Mesothelial cell of epicardium (in vitro differentiated cells): ENCODE measurements at regions not wholly inside any gene's neighbourhood (a gene's known extent, or its start where the extent isn't known, plus 50 kb on each side); places are given as distances from the start of the nearest gene placed in this dataset.

ENCODE experiments used
- DNase-seq, 2 experiments: peaks; one replicate each; pipeline ENCODE4 v3.0.0; 2021; ENCODE audit warnings: low spot score in 2 of 2; ENCODE audit not compliant: unreplicated experiment in 2 of 2
- H3K27ac Mint-ChIP-seq: 2 replicates; pipeline ENCODE4 v1.8.0; 2021; ENCODE audit warnings: mixed read lengths
- H3K27me3 Mint-ChIP-seq: 2 replicates; pipeline ENCODE4 v1.8.0; 2021; ENCODE audit warnings: low read depth, mixed read lengths
- H3K36me3 Mint-ChIP-seq: 2 replicates; pipeline ENCODE4 v1.8.0; 2021; ENCODE audit warnings: mixed read lengths
- H3K4me1 Mint-ChIP-seq: 2 replicates; pipeline ENCODE4 v1.8.0; 2021; ENCODE audit warnings: mixed read lengths
- H3K4me3 Mint-ChIP-seq: 2 replicates; pipeline ENCODE4 v1.8.0; 2021; ENCODE audit warnings: mild to moderate bottlenecking, moderate library complexity, mixed read lengths
- H3K9me3 Mint-ChIP-seq: 2 replicates; pipeline ENCODE4 v1.8.0; 2021; ENCODE audit warnings: mixed read lengths
- CTCF ChIP-seq: fragments of 200-600 bp; sonication (generic); IDR thresholded peaks from one replicate; pipeline ENCODE4 v1.5.0; 2021; ENCODE audit warnings: antibody characterized with exemption; ENCODE audit not compliant: unreplicated experiment

- no peak for TF ChIP-seq CTCF
- H3K9me3 Mint-ChIP-seq, result peaks cover 40% of the 10 kb centered on the region
- no peak overlapping the region for H3K4me3 Mint-ChIP-seq
- DNase-seq, result no peak
- peaks cover 10% of the 10 kb centered on the region for H3K4me1 Mint-ChIP-seq
- peaks cover 3% of the 10 kb centered on the region for H3K27me3 Mint-ChIP-seq
- no peaks in the 10 kb centered on the region for H3K36me3 Mint-ChIP-seq
- peak overlapping the region; percentile 39 for H3K27ac Mint-ChIP-seq
Measured at GRCh38 chr21:35737899-35738346, 322.4 kb downstream of the SETD4 start.

- Mint-ChIP-seq H3K27me3 (peaks cover 3% of the 10 kb centered on the region), H3K4me1 (peaks cover 10% of the 10 kb centered on the region), H3K27ac (no peak overlapping the region), H3K9me3 (peaks cover 40% of the 10 kb centered on the region), H3K4me3 (no peak overlapping the region), H3K36me3 (no peaks in the 10 kb centered on the region)
- no peak for TF ChIP-seq CTCF
- no peak for DNase-seq
Measured at GRCh38 chr21:35737449-35737848, 322.9 kb downstream of the SETD4 start.

GRCh38 chr21:35732788-35733187 lies 327.5 kb downstream of the SETD4 start:
- TF ChIP-seq CTCF, result no peak
- H3K27ac Mint-ChIP-seq, result no peak overlapping the region
- peaks cover 24% of the 10 kb centered on the region for H3K9me3 Mint-ChIP-seq
- no peak overlapping the region for H3K4me3 Mint-ChIP-seq
- no peak for DNase-seq
- no peaks in the 10 kb centered on the region for H3K4me1 Mint-ChIP-seq
- H3K36me3 Mint-ChIP-seq, result no peaks in the 10 kb centered on the region
- peaks cover 15% of the 10 kb centered on the region for H3K27me3 Mint-ChIP-seq

- no peak for TF ChIP-seq CTCF
- H3K4me3 Mint-ChIP-seq, result no peak overlapping the region
- no peak overlapping the region for H3K27ac Mint-ChIP-seq
- no peak for DNase-seq
- peaks cover 27% of the 10 kb centered on the region for H3K27me3 Mint-ChIP-seq
- peaks cover 15% of the 10 kb centered on the region for H3K9me3 Mint-ChIP-seq
- H3K36me3 Mint-ChIP-seq, result no peaks in the 10 kb centered on the region
- no peaks in the 10 kb centered on the region for H3K4me1 Mint-ChIP-seq
Measured at GRCh38 chr21:35730325-35730724, 330.0 kb downstream of the SETD4 start.

- no peak for TF ChIP-seq CTCF
- no peak overlapping the region for H3K27ac Mint-ChIP-seq
- DNase-seq, result no peak
- no peaks in the 10 kb centered on the region for H3K36me3 Mint-ChIP-seq
- no peak overlapping the region for H3K4me3 Mint-ChIP-seq
- peaks cover 29% of the 10 kb centered on the region for H3K27me3 Mint-ChIP-seq
- H3K9me3 Mint-ChIP-seq, result peaks cover 16% of the 10 kb centered on the region
- no peaks in the 10 kb centered on the region for H3K4me1 Mint-ChIP-seq
Measured at GRCh38 chr21:35727830-35728229, 332.5 kb downstream of the SETD4 start.

- no peak for DNase-seq
- Mint-ChIP-seq H3K9me3 (peaks cover 21% of the 10 kb centered on the region), H3K27me3 (peaks cover 24% of the 10 kb centered on the region)
Measured at GRCh38 chr21:35724156-35724555, 336.2 kb downstream of the SETD4 start.

More at GRCh38 chr21:35724156-35724555, 336.2 kb downstream of the SETD4 start:
- H3K4me1 Mint-ChIP-seq, result peaks cover 7% of the 10 kb centered on the region
- H3K27ac Mint-ChIP-seq, result no peak overlapping the region
- TF ChIP-seq CTCF, result no peak
- H3K36me3 Mint-ChIP-seq, result no peaks in the 10 kb centered on the region
- H3K4me3 Mint-ChIP-seq, result no peak overlapping the region
